K562 (cell line): ENCODE measurements at regions not wholly inside any gene's neighbourhood (a gene's known extent, or its start where the extent isn't known, plus 50 kb on each side); places are given as distances from the start of the nearest gene placed in this dataset.

Source experiments
- ATAC-seq: fragments of 200-7000 bp; cut with Tn5 transposase; 3 replicates; pipeline ENCODE4 v1.9.1; 2020; ENCODE audit warnings: moderate library complexity
- BruUV-seq: library from RNA; stranded (reverse); fragments of 400-500 nt; replicated peaks from 2 replicates; lab custom pipeline; 2021; lab: Mats Ljungman, UMichigan
- CTCF ChIA-PET: fragments of 300-600 bp; formaldehyde crosslinking; extraction: SDS; loops from one replicate; lab custom pipeline; 2021; ENCODE audit warnings: low intra/inter-chr PET ratio; lab: Yijun Ruan, JAX
- POLR2A ChIA-PET: fragments of 300-600, 350-650 bp; sonication (Branson Sonifier 250); formaldehyde crosslinking; extraction: SDS; loops from one replicate; lab custom pipeline; 2021; ENCODE audit warnings: antibody characterized with exemption, inconsistent platforms; lab: Yijun Ruan, JAX
- DNase-seq, 4 experiments: peaks; one replicate each; pipeline versions ENCODE4 v3.0.0 to v3.0.0-alpha.2; 2011 to 2018; ENCODE audit warnings: low spot score in 3 of 4, mixed read lengths in 3 of 4; ENCODE audit errors: extremely low read depth in 1 of 4
- FAIRE-seq: peaks from 2 replicates; lab custom pipeline; 2011; peaks lifted over from hg19 to GRCh38; lab: Jason Lieb, UNC
- H2AFZ ChIP-seq: 2 replicates; pipeline ENCODE4 v1.6.0; 2011; ENCODE audit warnings: low read depth, low read length, control low read depth, inconsistent platforms
- H3K27ac ChIP-seq: fragments of 200-600 bp; 3 replicates; pipeline ENCODE4 v1.8.0; 2011; ENCODE audit warnings: low read depth, mild to moderate bottlenecking, control low read depth, inconsistent platforms, low read length, moderate library complexity, mixed read lengths; ENCODE audit errors: extremely low read depth
- H3K27me3 ChIP-seq, 2 experiments: fragments of 300-600 bp in 1 of 2; 2 replicates in 1 of 2; 3 replicates in 1 of 2; pipeline versions ENCODE4 v1.6.0 to v1.8.0; 2011; ENCODE audit warnings: inconsistent platforms in 2 of 2, low read length in 2 of 2, mild to moderate bottlenecking in 1 of 2, mixed read lengths in 1 of 2, moderate library complexity in 1 of 2; ENCODE audit not compliant: control insufficient read depth in 2 of 2, insufficient read depth in 2 of 2
- H3K36me3 ChIP-seq: fragments of 300-600 bp; 3 replicates; pipeline ENCODE4 v1.8.0; 2011; ENCODE audit warnings: mild to moderate bottlenecking, low read length, inconsistent platforms; ENCODE audit not compliant: control insufficient read depth, insufficient read depth
- H3K4me1 ChIP-seq, 2 experiments: fragments of 200-600 bp in 1 of 2; replicated peaks in 1 of 2; 2 replicates in 1 of 2; 3 replicates in 1 of 2; pipeline versions ENCODE4 v1.5.1 to v1.8.0; 2011; ENCODE audit warnings: inconsistent platforms in 2 of 2, low read length in 2 of 2, mild to moderate bottlenecking in 1 of 2, mixed read lengths in 1 of 2, moderate library complexity in 1 of 2; ENCODE audit not compliant: control insufficient read depth in 2 of 2, insufficient read depth in 2 of 2
- H3K4me2 ChIP-seq: 2 replicates; pipeline ENCODE4 v1.6.1; 2011; ENCODE audit warnings: low read length, control low read depth, inconsistent platforms, mixed read lengths; ENCODE audit not compliant: insufficient read depth
- H3K4me3 ChIP-seq: fragments of 200-600 bp; sonication (generic), shearing (Covaris generic); 2 replicates; pipeline ENCODE4 v1.5.1; 2016; ENCODE audit warnings: control low read depth, inconsistent platforms
- H3K79me2 ChIP-seq: fragments of 200-600 bp; 3 replicates; pipeline ENCODE4 v1.8.0; 2011; ENCODE audit warnings: low read length, inconsistent platforms; ENCODE audit not compliant: control insufficient read depth, insufficient read depth
- H3K9ac ChIP-seq, 2 experiments: 2 replicates each; pipeline versions ENCODE4 v1.6.0 to v1.6.1; 2011; ENCODE audit warnings: low read depth in 2 of 2, low read length in 2 of 2, control low read depth in 1 of 2, inconsistent platforms in 1 of 2, mild to moderate bottlenecking in 1 of 2, mixed read lengths in 1 of 2; ENCODE audit not compliant: insufficient read depth in 1 of 2
- H3K9me1 ChIP-seq: one replicate; pipeline ENCODE4 v1.6.0; 2011; ENCODE audit warnings: inconsistent platforms, mild to moderate bottlenecking, low read length, moderate library complexity; ENCODE audit not compliant: control insufficient read depth, insufficient read depth
- H3K9me3 ChIP-seq: replicated peaks from 2 replicates; pipeline ENCODE4 v1.5.1; 2011; ENCODE audit warnings: low read depth, low read length, inconsistent platforms; ENCODE audit not compliant: control insufficient read depth, insufficient read depth
- H4K20me1 ChIP-seq: replicated peaks from 2 replicates; pipeline ENCODE4 v1.6.1; 2011; ENCODE audit warnings: low read length, inconsistent platforms, mixed read lengths; ENCODE audit not compliant: control insufficient read depth, insufficient read depth
- CEBPG ChIP-seq, 3 experiments: fragments of 200-800 bp in 1 of 3; sonication (Bioruptor generic) in 1 of 3; sonication (generic) in 1 of 3; formaldehyde crosslinking in 1 of 3; IDR thresholded peaks in 2 of 3; conservative IDR thresholded peaks in 1 of 3; 2 replicates each; pipeline versions ENCODE4 v1.6.1 to v1.8.0; 2016 to 2022; ENCODE audit warnings: missing compliant biosample characterization in 2 of 3, missing genetic modification characterization in 2 of 3, mild to moderate bottlenecking in 1 of 3, missing genetic modification reagents in 1 of 3
- KLF10 ChIP-seq: fragments of 250-450 bp; sonication (Bioruptor Pico); IDR thresholded peaks from 2 replicates; pipeline ENCODE4 v1.6.1; 2021; ENCODE audit warnings: matching md5 sums
- SNIP1 ChIP-seq: fragments of 450-650 bp; IDR thresholded peaks from 2 replicates; pipeline ENCODE4 v1.7.1; 2017; ENCODE audit warnings: low read depth, mild to moderate bottlenecking
- STAT5B ChIP-seq: fragments of 250-450 bp; sonication (Bioruptor Pico); IDR thresholded peaks from 2 replicates; pipeline ENCODE4 v1.8.0; 2021; ENCODE audit warnings: mild to moderate bottlenecking, inconsistent platforms
- ZBTB7A ChIP-seq: IDR thresholded peaks from 2 replicates; pipeline ENCODE4 v1.6.1; 2011; ENCODE audit warnings: low read depth, mild to moderate bottlenecking, low read length, moderate library complexity, borderline replicate concordance; ENCODE audit not compliant: control insufficient read depth
- ZC3H4 ChIP-seq: sonication (generic); formaldehyde crosslinking; IDR thresholded peaks from 2 replicates; pipeline ENCODE4 v1.9.0; 2021; ENCODE audit warnings: missing genetic modification reagents, borderline replicate concordance
- ZNF583 ChIP-seq: fragments of 250-450 bp; sonication (Bioruptor Pico); IDR thresholded peaks from 2 replicates; pipeline ENCODE4 v1.4.0; 2020
- ZNF780A ChIP-seq: fragments of 250-450 bp; sonication (Bioruptor Pico); IDR thresholded peaks from 2 replicates; pipeline ENCODE4 v1.5.0; 2021; ENCODE audit warnings: mild to moderate bottlenecking
- WGBS: fragments of 100-300 bp; shearing (Covaris generic); methylation state at CpG from one replicate; pipeline ENCODE4 v1.1.6; 2016; ENCODE audit warnings: low coverage, mixed read lengths; ENCODE audit not compliant: insufficient coverage; ENCODE audit errors: missing lambda C conversion rate; 5-methylcytosine and 5-hydroxymethylcytosine counted together
- in situ Hi-C: fragments of 300-500 bp; cut with MboI; formaldehyde crosslinking; loops from 4 replicates; pipeline ENCODE4 v1.15.0; 2018; ENCODE audit warnings: inconsistent platforms, mixed read lengths
- intact Hi-C: fragments of 100-400 bp; cut with micrococcal nuclease; formaldehyde crosslinking; loops from 2 replicates; pipeline ENCODE4 v1.14.2; 2022
- TF ChIP-seq, protein P1 (sequence below): fragments of 450-650 bp; IDR thresholded peaks from one replicate; pipeline ENCODE4 v1.6.1; 2018; ENCODE audit warnings: mild to moderate bottlenecking, moderate library complexity; ENCODE audit not compliant: partially characterized antibody

DNA sequence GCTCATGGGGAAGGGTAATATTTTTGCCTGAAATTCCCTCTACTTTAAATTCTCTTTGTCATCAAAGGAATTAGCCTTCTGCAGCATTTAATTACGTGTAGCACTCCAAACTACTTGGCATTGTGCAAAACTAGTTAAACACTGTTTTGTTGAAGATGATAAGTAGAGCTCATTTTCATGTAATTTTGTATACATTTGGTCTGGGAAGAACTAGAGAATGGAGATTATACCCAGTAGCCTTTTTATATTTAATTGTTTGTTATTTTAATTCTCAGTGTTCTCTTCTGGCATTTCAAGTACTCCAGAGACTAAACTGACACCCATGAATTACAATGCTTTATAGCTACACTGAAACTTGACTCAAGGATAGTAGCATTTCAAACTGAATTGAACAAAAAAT, 211.5 kb upstream of the SMIM31 start:
- Histone ChIP-seq H4K20me1 (no peaks in the 10 kb centered on the region), H3K4me3 (no peak overlapping the region), H3K36me3 (no peaks in the 10 kb centered on the region), H3K79me2 (no peaks in the 10 kb centered on the region), H3K9me1 (no peaks in the 10 kb centered on the region), H2AFZ (no peak overlapping the region), H3K4me2 (no peak overlapping the region), H3K9me3 (0 out of 2 replicates have a peak, but pooled peaks cover 1% of the 10 kb centered on the region), H3K27ac (no peak overlapping the region), H3K9ac (no peak overlapping the region), H3K27me3 (no peaks in the 10 kb centered on the region), H3K4me1 (no peaks in the 10 kb centered on the region)
- no TSS peak for BruUV-seq
- CTCF ChIA-PET = no interaction called here
- FAIRE-seq = no peak
- no peak for ATAC-seq
- TF ChIP-seq SNIP1 = no peak
- no peak for TF ChIP-seq ZBTB7A
- TF ChIP-seq KLF10 (CRISPR knock-in tag) = no peak
- TF ChIP-seq CEBPG (CRISPR knock-in tag; IDR thresholded peaks at IDR 0.05) = no peak
- TF ChIP-seq CEBPG (tag; conservative IDR thresholded peaks at IDR 0.05 in 1 of 2, IDR thresholded peaks at IDR 0.05 in 1 of 2) = no peak
- no peak for TF ChIP-seq ZNF583 (CRISPR knock-in tag)
- TF ChIP-seq STAT5B (CRISPR knock-in tag) = no peak
- no peak for TF ChIP-seq ZC3H4 (CRISPR knock-in tag)
- TF ChIP-seq, protein P1, sequence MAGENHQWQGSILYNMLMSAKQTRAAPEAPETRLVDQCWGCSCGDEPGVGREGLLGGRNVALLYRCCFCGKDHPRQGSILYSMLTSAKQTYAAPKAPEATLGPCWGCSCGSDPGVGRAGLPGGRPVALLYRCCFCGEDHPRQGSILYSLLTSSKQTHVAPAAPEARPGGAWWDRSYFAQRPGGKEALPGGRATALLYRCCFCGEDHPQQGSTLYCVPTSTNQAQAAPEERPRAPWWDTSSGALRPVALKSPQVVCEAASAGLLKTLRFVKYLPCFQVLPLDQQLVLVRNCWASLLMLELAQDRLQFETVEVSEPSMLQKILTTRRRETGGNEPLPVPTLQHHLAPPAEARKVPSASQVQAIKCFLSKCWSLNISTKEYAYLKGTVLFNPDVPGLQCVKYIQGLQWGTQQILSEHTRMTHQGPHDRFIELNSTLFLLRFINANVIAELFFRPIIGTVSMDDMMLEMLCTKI = no peak
- no peak for TF ChIP-seq ZNF780A (CRISPR knock-in tag)
- in situ Hi-C loops (no loop called here), intact Hi-C loops (no loop called here)
- 0% methylated on average over 1 of the region's 1 CpG for WGBS
- POLR2A ChIA-PET = no interaction called here
- DNase-seq = no peak
